Pancreas (tissue), 10 donors: ENCODE measurements at regions not wholly inside any gene's neighbourhood (a gene's known extent, or its start where the extent isn't known, plus 50 kb on each side); places are given as distances from the start of the nearest gene placed in this dataset.

Source experiments
- ATAC-seq, 4 donors: fragments of 200-7000 bp; cut with Tn5 transposase; one replicate each; pipeline versions ENCODE4 v1.8.0 to v1.9.1; 2020; ENCODE audit warnings: mild to moderate bottlenecking in 4 of 4, moderate library complexity in 4 of 4
- DNase-seq, 6 donors: peaks; one replicate each; pipeline ENCODE4 v3.0.0-alpha.2; 2020
- FAIRE-seq: peaks from 2 replicates; lab custom pipeline; 2012; peaks lifted over from hg19 to GRCh38; lab: Jason Lieb, UNC
- H3K27ac ChIP-seq, 4 donors: fragments of 200-600 bp; sonication (generic); 1 replicate in 3 of 4; 2 replicates in 1 of 4; pipeline versions ENCODE4 v1.5.0 to v1.8.0; 2020
- H3K27me3 ChIP-seq, 4 donors: fragments of 200-600 bp; one replicate each; pipeline ENCODE4 v1.8.0; 2021
- H3K36me3 ChIP-seq, 3 donors: fragments of 200-600 bp; sonication (generic) in 1 of 3; one replicate each; pipeline versions ENCODE4 v1.5.0 to v1.8.0; 2020 to 2021
- H3K4me1 ChIP-seq, 3 donors: fragments of 200-600 bp; one replicate each; pipeline ENCODE4 v1.8.0; 2021
- H3K4me3 ChIP-seq, 4 donors: fragments of 200-600 bp; sonication (generic) in 2 of 4; one replicate each; pipeline versions ENCODE4 v1.5.0 to v1.8.0; 2020 to 2021
- H3K9me3 ChIP-seq, 4 donors: fragments of 200-600 bp; one replicate each; pipeline ENCODE4 v1.8.0; 2021
- WGBS, 2 donors: extraction: QIAGEN DNeasy Blood & Tissue Kit; methylation state at CpG; one replicate each; pipeline ENCODE4 v1.1.7; 2013; 5-methylcytosine and 5-hydroxymethylcytosine counted together
- intact Hi-C, 3 donors: fragments of 100-400 bp; cut with DNase I; formaldehyde crosslinking; loops; one replicate each; pipeline versions ENCODE4 v1.11.1 to v1.14.2; 2022
- TF ChIP-seq, protein P1 (sequence below), 4 donors: fragments of 200-600 bp; sonication (generic) in 3 of 4; IDR thresholded peaks; one replicate each; pipeline versions ENCODE4 v1.5.0 to v1.8.0; 2021; ENCODE audit warnings: antibody characterized with exemption in 4 of 4
- donor health status: healthy with polysubstance abuse.
- donor health status: DM: no; HTN: no; CAD: no; lungs with moderate emphysema.
- donor health status: DM: no; HTN: no; CAD: no.
- donor health status: control.
- donor health status: control.
- donor health status: Bipolar disorder and iron deficiency.
- donor health status: DM: yes; HTN: yes; CAD: no.
- donor health status: DM: no; HTN: no; CAD: no.
- donor health status: DM: no; HTN: no; CAD: no.
- donor health status: DM: yes; HTN: yes; CAD: no.

DNA sequence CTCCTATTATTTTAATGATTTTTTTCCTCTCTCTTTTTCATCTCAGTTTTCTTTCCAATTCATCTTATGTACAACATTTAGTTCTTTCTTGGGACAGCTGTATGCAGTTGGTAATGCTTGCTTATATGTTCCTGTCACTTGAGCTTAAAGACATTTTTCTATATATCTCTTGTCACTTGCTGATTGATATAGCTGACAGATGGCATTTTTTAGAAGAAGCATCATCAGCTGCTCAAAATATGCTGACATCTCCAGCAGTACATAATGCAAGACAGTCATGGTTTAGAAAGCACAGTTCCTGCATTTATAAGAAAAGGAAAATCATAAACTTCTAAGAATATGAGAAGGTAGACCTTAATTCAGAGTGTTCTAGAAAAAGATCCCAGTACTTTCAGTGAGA is 56.5 kb downstream of the DCAF8L1 start:
- H3K36me3 ChIP-seq: no peaks in the 10 kb centered on the region
- intact Hi-C loops: no loop called here
- H3K27me3 ChIP-seq: peaks cover 0 to 6% (median 0%) of the 10 kb centered on the region in 4 donors
- no peaks in the 10 kb centered on the region for H3K9me3 ChIP-seq
- DNase-seq (no peak), FAIRE-seq (no peak), ATAC-seq (no peak)
- TF ChIP-seq, protein P1, sequence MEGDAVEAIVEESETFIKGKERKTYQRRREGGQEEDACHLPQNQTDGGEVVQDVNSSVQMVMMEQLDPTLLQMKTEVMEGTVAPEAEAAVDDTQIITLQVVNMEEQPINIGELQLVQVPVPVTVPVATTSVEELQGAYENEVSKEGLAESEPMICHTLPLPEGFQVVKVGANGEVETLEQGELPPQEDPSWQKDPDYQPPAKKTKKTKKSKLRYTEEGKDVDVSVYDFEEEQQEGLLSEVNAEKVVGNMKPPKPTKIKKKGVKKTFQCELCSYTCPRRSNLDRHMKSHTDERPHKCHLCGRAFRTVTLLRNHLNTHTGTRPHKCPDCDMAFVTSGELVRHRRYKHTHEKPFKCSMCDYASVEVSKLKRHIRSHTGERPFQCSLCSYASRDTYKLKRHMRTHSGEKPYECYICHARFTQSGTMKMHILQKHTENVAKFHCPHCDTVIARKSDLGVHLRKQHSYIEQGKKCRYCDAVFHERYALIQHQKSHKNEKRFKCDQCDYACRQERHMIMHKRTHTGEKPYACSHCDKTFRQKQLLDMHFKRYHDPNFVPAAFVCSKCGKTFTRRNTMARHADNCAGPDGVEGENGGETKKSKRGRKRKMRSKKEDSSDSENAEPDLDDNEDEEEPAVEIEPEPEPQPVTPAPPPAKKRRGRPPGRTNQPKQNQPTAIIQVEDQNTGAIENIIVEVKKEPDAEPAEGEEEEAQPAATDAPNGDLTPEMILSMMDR (IDR thresholded peaks at IDR 0.05): no peak
- H3K4me1 ChIP-seq: no peaks in the 10 kb centered on the region
- no peak overlapping the region for H3K4me3 ChIP-seq
- no peak overlapping the region for H3K27ac ChIP-seq

DNA sequence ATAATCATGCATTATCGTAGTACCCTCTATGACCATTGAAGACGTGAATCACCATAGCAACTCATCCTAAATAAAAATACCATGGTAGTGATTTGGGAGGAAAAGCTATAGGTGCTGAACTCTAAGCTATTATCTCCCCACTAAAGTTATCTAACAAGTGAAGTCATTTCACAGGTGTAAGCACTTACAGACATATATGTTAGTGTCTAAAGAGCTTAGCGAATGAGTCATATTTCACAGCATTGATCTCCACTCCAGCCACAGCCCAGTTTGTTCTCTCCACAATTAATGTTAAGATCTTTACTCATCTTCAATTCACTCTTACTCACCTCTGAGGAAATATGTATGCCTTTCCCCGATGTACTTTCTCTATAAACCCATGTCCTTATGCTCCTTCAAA is 57.0 kb downstream of the DCAF8L1 start:
- H3K27me3 ChIP-seq: peaks cover 0 to 6% (median 0%) of the 10 kb centered on the region in 4 donors
- ATAC-seq (no peak), FAIRE-seq (no peak), DNase-seq (no peak)
- H3K27ac ChIP-seq: no peak overlapping the region
- H3K36me3 ChIP-seq: no peaks in the 10 kb centered on the region
- TF ChIP-seq, protein P1 (IDR thresholded peaks at IDR 0.05): no peak
- H3K9me3 ChIP-seq: no peaks in the 10 kb centered on the region
- WGBS, 2 donors: 69 to 85% methylated on average over 4 of the region's 4 CpGs
- H3K4me3 ChIP-seq: no peak overlapping the region
- no peaks in the 10 kb centered on the region for H3K4me1 ChIP-seq
- intact Hi-C loops: no loop called here

DNA sequence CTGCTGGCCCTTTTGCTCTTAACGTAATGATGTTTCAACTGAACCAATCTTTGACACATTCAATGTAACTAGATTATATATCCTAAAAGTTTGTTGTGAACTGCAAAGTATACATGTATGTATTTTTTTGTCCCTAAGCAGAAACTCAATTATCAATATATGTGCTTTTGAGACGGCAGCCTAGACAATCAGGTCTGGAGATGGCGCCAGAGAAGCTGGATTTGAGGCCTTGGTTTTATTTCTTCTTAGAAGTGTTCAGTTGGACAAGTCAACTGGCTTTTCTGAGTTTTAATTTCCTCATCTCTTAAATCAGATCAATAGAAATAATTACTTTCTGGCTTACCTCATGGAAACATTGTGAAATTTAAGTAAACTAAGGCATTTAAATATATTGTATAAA is 62.5 kb downstream of the DCAF8L1 start:
- H3K27ac ChIP-seq: no peak overlapping the region
- intact Hi-C loops: no loop called here
- no peaks in the 10 kb centered on the region for H3K36me3 ChIP-seq
- no peaks in the 10 kb centered on the region for H3K9me3 ChIP-seq
- H3K4me1 ChIP-seq: no peaks in the 10 kb centered on the region
- TF ChIP-seq, protein P1 (IDR thresholded peaks at IDR 0.05): no peak
- WGBS, 2 donors: 35 to 36% methylated on average over 3 of the region's 3 CpGs
- peaks cover 0 to 6% (median 2%) of the 10 kb centered on the region in 4 donors for H3K27me3 ChIP-seq
- FAIRE-seq: peak; percentile 23
- no peak overlapping the region for H3K4me3 ChIP-seq
- peak in 1 of 6 donors; percentile 7 for DNase-seq
- ATAC-seq: no peak

DNA sequence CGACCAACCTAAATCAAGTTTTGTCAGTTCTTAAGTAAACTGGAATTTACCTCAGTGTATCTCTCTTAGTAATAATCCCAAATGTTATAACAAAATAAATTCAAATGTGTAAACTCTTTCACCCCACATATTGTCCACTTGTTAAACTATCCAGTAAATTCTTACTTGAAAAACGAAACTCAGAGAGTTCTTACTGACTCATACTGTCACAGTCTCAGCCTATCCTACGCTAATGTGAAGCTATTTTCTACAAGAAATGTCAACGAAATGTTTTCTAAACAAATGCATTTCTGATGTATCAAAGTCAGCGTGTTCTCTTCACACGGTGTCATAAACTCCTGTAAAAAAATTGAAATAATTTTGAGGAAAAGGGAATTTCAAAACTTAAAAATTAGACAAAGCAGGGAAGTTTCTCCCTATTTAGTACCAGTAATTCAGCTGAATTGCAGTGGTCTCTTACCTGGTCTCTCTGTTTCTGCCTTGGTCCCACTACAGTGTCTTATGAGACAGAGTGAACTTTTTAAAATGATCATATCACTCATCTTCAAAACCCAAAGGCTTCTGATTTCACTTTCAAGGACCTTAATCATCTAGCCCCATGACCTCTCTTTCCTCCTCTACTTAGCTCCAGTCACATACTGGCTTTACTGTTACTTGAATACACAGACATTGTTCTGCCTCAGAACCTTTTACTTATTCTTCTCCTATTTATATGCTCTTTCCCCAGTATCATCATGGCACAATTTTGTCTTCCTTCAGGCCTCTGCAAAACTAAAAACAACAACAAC is 63.3 kb downstream of the DCAF8L1 start:
- WGBS, 2 donors: 54 to 60% methylated on average over 6 of the region's 6 CpGs
- TF ChIP-seq, protein P1 (IDR thresholded peaks at IDR 0.05): no peak
- no peak for FAIRE-seq

DNA sequence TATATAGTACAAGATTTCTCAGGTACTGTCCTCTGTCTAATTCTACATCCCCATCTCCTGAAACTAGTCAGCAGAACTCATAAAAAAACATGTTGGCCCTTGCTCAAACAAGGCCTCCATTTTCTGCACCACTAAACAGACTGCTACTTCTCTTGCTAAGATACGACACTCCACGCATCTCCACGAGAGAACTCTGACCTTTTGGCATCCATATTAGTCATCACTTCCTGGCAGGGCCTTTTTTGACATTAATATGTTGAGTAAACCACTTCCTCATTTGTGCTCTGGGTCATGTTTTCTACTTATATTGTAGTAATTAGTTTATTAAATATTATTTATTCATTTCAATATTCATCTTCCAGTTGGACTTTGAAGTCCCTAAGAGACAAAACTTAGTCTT is 65.6 kb downstream of the DCAF8L1 start:
- H3K4me3 ChIP-seq: no peak overlapping the region
- ATAC-seq (peak in 1 of 4 donors; percentile 57), DNase-seq (no peak), FAIRE-seq (peak; percentile 20)
- H3K27ac ChIP-seq: no peak overlapping the region
- TF ChIP-seq, protein P1 (IDR thresholded peaks at IDR 0.05): no peak
- no peaks in the 10 kb centered on the region for H3K36me3 ChIP-seq
- no peaks in the 10 kb centered on the region for H3K4me1 ChIP-seq
- H3K9me3 ChIP-seq: no peaks in the 10 kb centered on the region
- peaks cover 0 to 3% (median 0%) of the 10 kb centered on the region in 4 donors for H3K27me3 ChIP-seq
- WGBS, 2 donors: 55 to 58% methylated on average over 3 of the region's 3 CpGs
- intact Hi-C loops: no loop called here

More for the DNA sequence above, 63.3 kb downstream of the DCAF8L1 start:
- Histone ChIP-seq H3K9me3 (no peaks in the 10 kb centered on the region), H3K4me1 (no peaks in the 10 kb centered on the region), H3K4me3 (no peak overlapping the region), H3K27ac (no peak overlapping the region), H3K36me3 (no peaks in the 10 kb centered on the region), H3K27me3 (peaks cover 0 to 6% (median 2%) of the 10 kb centered on the region in 4 donors)
- intact Hi-C loops: no loop called here
- DNase-seq (no peak), ATAC-seq (no peak)
